Left lung (tissue), 4 donors: ENCODE measurements at regions not wholly inside any gene's neighbourhood (a gene's known extent, or its start where the extent isn't known, plus 50 kb on each side); places are given as distances from the start of the nearest gene placed in this dataset.

Experiments
- ATAC-seq: fragments of 200-7000 bp; cut with Tn5 transposase; one replicate; pipeline ENCODE4 v1.9.1; 2020; ENCODE audit warnings: moderate library complexity
- DNase-seq, 4 donors: peaks; one replicate each; pipeline ENCODE4 v3.0.0-alpha.2; 2013 to 2020
- H3K27ac ChIP-seq, 2 donors: fragments of 200-600 bp; sonication (generic) in 1 of 2; one replicate each; pipeline versions ENCODE4 v1.5.0 to v1.8.0; 2020 to 2021
- H3K27me3 ChIP-seq, 2 donors: fragments of 200-600 bp; sonication (generic) in 1 of 2; one replicate each; pipeline versions ENCODE4 v1.5.0 to v1.8.0; 2020 to 2021
- H3K36me3 ChIP-seq, 2 donors: fragments of 200-600 bp; sonication (generic) in 1 of 2; one replicate each; pipeline versions ENCODE4 v1.5.0 to v1.8.0; 2020 to 2021
- H3K4me1 ChIP-seq, 2 donors: fragments of 200-600 bp; one replicate each; pipeline ENCODE4 v1.8.0; 2021
- H3K4me3 ChIP-seq, 2 donors: fragments of 200-600 bp; sonication (generic) in 1 of 2; one replicate each; pipeline versions ENCODE4 v1.5.0 to v1.8.0; 2020 to 2021; ENCODE audit warnings: mild to moderate bottlenecking in 1 of 2
- H3K9me3 ChIP-seq, 2 donors: fragments of 200-600 bp; sonication (generic) in 1 of 2; one replicate each; pipeline versions ENCODE4 v1.5.0 to v1.8.0; 2020 to 2021
- intact Hi-C, 2 donors: fragments of 100-400 bp; cut with DNase I; formaldehyde crosslinking; loops; one replicate each; pipeline versions ENCODE4 v1.11.2 to v1.14.2; 2022
- TF ChIP-seq, protein P1 (sequence below), 2 donors: fragments of 200-600 bp; sonication (generic) in 1 of 2; IDR thresholded peaks; one replicate each; pipeline versions ENCODE4 v1.5.0 to v1.8.0; 2021; ENCODE audit warnings: antibody characterized with exemption in 2 of 2
- donor health status: DM: no; HTN: yes; CAD: no.
- donor health status: DM: no; HTN: no; CAD: no.

DNA sequence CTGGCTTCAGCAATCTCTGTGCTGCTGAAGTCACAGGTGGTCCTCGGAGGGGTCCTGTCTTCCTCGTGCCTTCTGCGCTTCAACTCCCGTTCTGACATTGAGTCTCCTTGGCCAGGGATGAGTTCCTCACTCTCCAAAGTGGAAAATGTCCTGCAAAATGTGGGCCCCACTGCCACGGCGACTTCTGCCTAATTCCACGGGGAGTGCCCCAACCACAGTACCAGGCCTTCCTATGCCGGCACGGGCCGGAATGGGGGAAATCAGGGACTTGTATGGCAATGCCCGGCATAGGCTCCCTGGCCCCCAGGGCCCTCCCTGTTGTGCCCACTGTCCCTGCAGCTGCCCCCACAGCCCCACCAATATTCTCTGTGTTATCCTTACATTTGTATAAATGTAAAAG is 420.5 kb downstream of the TCERG1L start:
- peaks cover 0 to 12% of the 10 kb centered on the region in 2 donors for H3K27me3 ChIP-seq
- H3K9me3 ChIP-seq = no peaks in the 10 kb centered on the region
- TF ChIP-seq, protein P1, sequence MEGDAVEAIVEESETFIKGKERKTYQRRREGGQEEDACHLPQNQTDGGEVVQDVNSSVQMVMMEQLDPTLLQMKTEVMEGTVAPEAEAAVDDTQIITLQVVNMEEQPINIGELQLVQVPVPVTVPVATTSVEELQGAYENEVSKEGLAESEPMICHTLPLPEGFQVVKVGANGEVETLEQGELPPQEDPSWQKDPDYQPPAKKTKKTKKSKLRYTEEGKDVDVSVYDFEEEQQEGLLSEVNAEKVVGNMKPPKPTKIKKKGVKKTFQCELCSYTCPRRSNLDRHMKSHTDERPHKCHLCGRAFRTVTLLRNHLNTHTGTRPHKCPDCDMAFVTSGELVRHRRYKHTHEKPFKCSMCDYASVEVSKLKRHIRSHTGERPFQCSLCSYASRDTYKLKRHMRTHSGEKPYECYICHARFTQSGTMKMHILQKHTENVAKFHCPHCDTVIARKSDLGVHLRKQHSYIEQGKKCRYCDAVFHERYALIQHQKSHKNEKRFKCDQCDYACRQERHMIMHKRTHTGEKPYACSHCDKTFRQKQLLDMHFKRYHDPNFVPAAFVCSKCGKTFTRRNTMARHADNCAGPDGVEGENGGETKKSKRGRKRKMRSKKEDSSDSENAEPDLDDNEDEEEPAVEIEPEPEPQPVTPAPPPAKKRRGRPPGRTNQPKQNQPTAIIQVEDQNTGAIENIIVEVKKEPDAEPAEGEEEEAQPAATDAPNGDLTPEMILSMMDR (IDR thresholded peaks at IDR 0.05) = no peak
- H3K4me1 ChIP-seq = no peaks in the 10 kb centered on the region
- H3K27ac ChIP-seq = no peak overlapping the region
- no peaks in the 10 kb centered on the region for H3K36me3 ChIP-seq
- intact Hi-C loops = no loop called here
- no peak for DNase-seq
- ATAC-seq = no peak
- no peak overlapping the region for H3K4me3 ChIP-seq

DNA sequence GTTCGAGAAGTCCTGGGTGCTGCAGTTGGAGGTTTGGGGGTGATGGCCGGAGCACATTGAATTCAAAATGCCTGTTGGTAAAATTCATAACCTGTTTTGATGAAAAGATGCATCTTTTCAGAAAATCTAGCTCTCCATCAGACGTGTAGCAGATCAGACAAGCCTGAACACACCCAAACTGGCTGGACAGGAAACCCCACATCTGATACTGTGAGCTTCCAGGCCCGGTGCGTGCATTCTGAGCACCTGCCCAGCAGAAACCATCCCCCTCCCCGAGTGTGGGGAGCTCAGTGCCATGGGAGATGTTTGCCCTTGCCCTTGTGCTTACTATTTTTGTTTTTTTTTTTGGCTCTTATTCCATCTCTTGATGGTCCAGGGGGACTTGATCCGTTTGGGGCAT is 417.1 kb downstream of the TCERG1L start:
- intact Hi-C loops = no loop called here
- no peak for ATAC-seq

DNA sequence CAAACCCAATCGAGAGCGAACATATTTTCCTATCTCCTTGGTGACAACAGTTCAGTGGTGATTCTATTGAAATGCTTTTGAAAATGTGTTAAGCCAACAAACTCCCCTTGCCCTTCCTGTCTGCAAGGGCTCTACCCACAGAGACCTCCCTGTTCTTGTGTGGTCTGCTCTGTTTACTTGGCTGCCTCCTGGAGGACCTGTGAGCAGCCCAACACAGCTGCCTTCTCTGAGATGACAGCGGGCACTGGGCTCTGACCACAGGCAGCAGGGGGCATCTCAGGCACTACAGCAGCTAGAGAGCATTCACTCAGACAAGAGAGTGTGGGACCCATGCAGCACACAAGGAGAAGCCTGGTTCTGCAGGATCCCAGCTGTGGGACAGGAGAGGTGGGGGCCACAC is 416.4 kb downstream of the TCERG1L start:
- no peak for ATAC-seq

More for the DNA sequence above, 417.1 kb downstream of the TCERG1L start:
- Histone ChIP-seq H3K36me3 (no peaks in the 10 kb centered on the region), H3K4me3 (no peak overlapping the region), H3K27ac (no peak overlapping the region), H3K27me3 (peaks cover 0 to 21% of the 10 kb centered on the region in 2 donors), H3K4me1 (no peaks in the 10 kb centered on the region), H3K9me3 (no peaks in the 10 kb centered on the region)
- TF ChIP-seq, protein P1 (IDR thresholded peaks at IDR 0.05) = no peak
- DNase-seq = no peak

DNA sequence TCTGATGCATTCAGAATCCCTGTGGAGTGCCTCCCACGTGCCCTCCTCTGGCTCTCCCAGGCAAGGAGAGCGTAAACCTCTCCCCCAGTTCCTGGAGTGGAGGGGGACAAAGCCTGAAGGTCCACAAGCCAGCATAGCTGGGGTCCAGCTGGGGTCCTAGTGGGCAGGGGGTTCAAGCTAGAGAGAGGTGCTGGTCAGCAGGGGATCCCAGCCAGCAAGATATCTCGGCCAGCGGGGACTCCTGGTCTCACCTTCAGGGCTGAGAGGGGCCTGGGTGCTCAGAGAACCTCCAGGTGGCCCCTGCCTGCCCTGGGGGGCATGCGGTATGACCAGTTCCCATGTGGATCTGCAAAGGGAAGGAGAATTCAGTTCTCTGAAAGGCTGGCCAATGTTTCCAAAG is 413.7 kb downstream of the TCERG1L start:
- H3K36me3 ChIP-seq = no peaks in the 10 kb centered on the region
- peaks cover 0 to 21% of the 10 kb centered on the region in 2 donors for H3K27me3 ChIP-seq
- no peak overlapping the region for H3K4me3 ChIP-seq
- intact Hi-C loops = no loop called here
- H3K9me3 ChIP-seq = no peaks in the 10 kb centered on the region
- no peaks in the 10 kb centered on the region for H3K4me1 ChIP-seq
- H3K27ac ChIP-seq = no peak overlapping the region
- no peak for DNase-seq
- TF ChIP-seq, protein P1 (IDR thresholded peaks at IDR 0.05) = no peak
- ATAC-seq = no peak

More for the DNA sequence above, 416.4 kb downstream of the TCERG1L start:
- TF ChIP-seq, protein P1 (IDR thresholded peaks at IDR 0.05) = no peak
- Histone ChIP-seq H3K4me3 (no peak overlapping the region), H3K27me3 (peaks cover 0 to 21% of the 10 kb centered on the region in 2 donors), H3K36me3 (no peaks in the 10 kb centered on the region), H3K4me1 (no peaks in the 10 kb centered on the region), H3K27ac (no peak overlapping the region), H3K9me3 (no peaks in the 10 kb centered on the region)
- no peak for DNase-seq
- intact Hi-C loops = no loop called here

DNA sequence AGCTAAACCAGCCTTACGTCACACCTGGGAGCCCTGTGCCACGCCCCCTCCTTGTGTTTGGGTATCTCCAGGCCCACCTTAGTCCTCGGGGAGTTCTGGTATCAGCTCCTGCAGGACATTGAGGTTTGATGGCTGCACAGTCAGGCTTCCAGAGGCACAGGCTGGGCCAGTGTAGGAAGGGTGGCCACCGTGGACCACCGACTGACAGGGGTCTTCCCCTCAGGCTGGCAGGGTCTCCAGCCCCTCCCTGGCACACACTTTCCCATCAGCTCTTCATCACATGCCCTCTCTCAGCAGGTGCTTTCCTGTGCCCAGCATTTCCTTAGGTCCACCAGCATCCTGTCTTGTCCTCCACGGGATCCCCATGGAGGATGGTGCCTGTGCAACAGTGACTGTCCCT is 413.1 kb downstream of the TCERG1L start:
- no peaks in the 10 kb centered on the region for H3K36me3 ChIP-seq
- no peak overlapping the region for H3K4me3 ChIP-seq
- H3K27ac ChIP-seq = no peak overlapping the region
- no peak for ATAC-seq
- DNase-seq = no peak
- intact Hi-C loops = no loop called here
- no peaks in the 10 kb centered on the region for H3K4me1 ChIP-seq
- TF ChIP-seq, protein P1 (IDR thresholded peaks at IDR 0.05) = no peak
- H3K27me3 ChIP-seq = peaks cover 0 to 21% of the 10 kb centered on the region in 2 donors
- no peaks in the 10 kb centered on the region for H3K9me3 ChIP-seq
